GM23338 (cell line): ENCODE measurements at regions not wholly inside any gene's neighbourhood (a gene's known extent, or its start where the extent isn't known, plus 50 kb on each side); places are given as distances from the start of the nearest gene placed in this dataset.

Experiments used
- ATAC-seq: fragments of 200-7000 bp; cut with Tn5 transposase; 3 replicates; pipeline ENCODE4 v1.9.1; 2020
- DNase-seq: peaks from one replicate; pipeline ENCODE4 v3.0.0-alpha.2; 2015; ENCODE audit warnings: low spot score
- H2AFZ ChIP-seq: fragments of 200-600 bp; sonication (generic); 2 replicates; pipeline ENCODE4 v1.8.0; 2016; ENCODE audit warnings: antibody characterized with exemption, mild to moderate bottlenecking, moderate library complexity
- H3F3A ChIP-seq: fragments of 200-600 bp; sonication (generic); replicated peaks from 2 replicates; pipeline ENCODE4 v1.8.0; 2017; ENCODE audit warnings: antibody characterized with exemption, mixed run types, low read depth
- H3K27ac ChIP-seq: fragments of 200-600 bp; sonication (generic); 2 replicates; pipeline ENCODE4 v1.6.1; 2016; ENCODE audit warnings: low read depth
- H3K27me3 ChIP-seq: fragments of 200-600 bp; sonication (generic); 2 replicates; pipeline ENCODE4 v1.8.0; 2016; ENCODE audit warnings: mild to moderate bottlenecking, mixed run types, moderate library complexity; ENCODE audit not compliant: insufficient read depth
- H3K36me3 ChIP-seq: fragments of 200-600 bp; sonication (generic); 2 replicates; pipeline ENCODE4 v1.8.0; 2016; ENCODE audit warnings: mild to moderate bottlenecking; ENCODE audit not compliant: insufficient read depth
- H3K4me1 ChIP-seq: fragments of 200-600 bp; sonication (generic); 2 replicates; pipeline ENCODE4 v1.8.0; 2016; ENCODE audit warnings: mild to moderate bottlenecking, moderate library complexity; ENCODE audit not compliant: insufficient read depth
- H3K4me2 ChIP-seq: fragments of 200-600 bp; sonication (generic); 2 replicates; pipeline ENCODE4 v1.7.1; 2017; ENCODE audit warnings: mixed run types
- H3K4me3 ChIP-seq: fragments of 200-600 bp; sonication (generic); 2 replicates; pipeline ENCODE4 v1.6.1; 2016; ENCODE audit warnings: mixed run types
- H3K79me2 ChIP-seq: fragments of 200-600 bp; sonication (generic); replicated peaks from 2 replicates; pipeline ENCODE4 v1.8.0; 2017; ENCODE audit warnings: mild to moderate bottlenecking; ENCODE audit not compliant: insufficient read depth
- H3K9me2 ChIP-seq: fragments of 200-600 bp; sonication (generic); 2 replicates; pipeline ENCODE4 v1.8.0; 2017; ENCODE audit not compliant: insufficient read depth
- H4K20me1 ChIP-seq: fragments of 200-600 bp; sonication (generic); replicated peaks from 2 replicates; pipeline ENCODE4 v1.8.0; 2017; ENCODE audit warnings: mild to moderate bottlenecking; ENCODE audit not compliant: insufficient read depth
- H3K27ac Mint-ChIP-seq: 2 replicates; pipeline ENCODE4 v1.8.0; 2020; ENCODE audit warnings: inconsistent platforms, mild to moderate bottlenecking, moderate library complexity, mixed read lengths
- H3K27me3 Mint-ChIP-seq: 3 replicates; pipeline ENCODE4 v1.8.0; 2022; ENCODE audit warnings: low read depth, mild to moderate bottlenecking, moderate library complexity, mixed read lengths, inconsistent platforms; ENCODE audit not compliant: insufficient read depth, poor library complexity
- H3K36me3 Mint-ChIP-seq: 3 replicates; pipeline ENCODE4 v1.8.0; 2021; ENCODE audit warnings: low read depth, mild to moderate bottlenecking, inconsistent platforms, moderate library complexity, mixed read lengths
- H3K4me1 Mint-ChIP-seq: 3 replicates; pipeline ENCODE4 v1.8.0; 2020; ENCODE audit warnings: mild to moderate bottlenecking, inconsistent platforms, mixed read lengths
- H3K4me3 Mint-ChIP-seq: 3 replicates; pipeline ENCODE4 v1.8.0; 2021; ENCODE audit warnings: moderate library complexity, mild to moderate bottlenecking, inconsistent platforms, mixed read lengths
- H3K9me3 Mint-ChIP-seq: 3 replicates; pipeline ENCODE4 v1.8.0; 2020; ENCODE audit warnings: moderate library complexity, mild to moderate bottlenecking, inconsistent platforms, mixed read lengths
- CREB1 ChIP-seq: fragments of 250-450 bp; sonication (Bioruptor Pico); IDR thresholded peaks from 2 replicates; pipeline ENCODE4 v1.5.0; 2020; ENCODE audit warnings: low read depth, mild to moderate bottlenecking, moderate library complexity
- EZH2 ChIP-seq: fragments of 200-600 bp; sonication (generic); IDR thresholded peaks from one replicate; pipeline ENCODE4 v1.8.0; 2017; ENCODE audit warnings: antibody characterized with exemption, mild to moderate bottlenecking, low read depth; ENCODE audit not compliant: unreplicated experiment
- EZH2phosphoT487 ChIP-seq: fragments of 200-600 bp; sonication (generic); IDR thresholded peaks from one replicate; pipeline ENCODE4 v1.8.1; 2018; ENCODE audit warnings: antibody characterized with exemption; ENCODE audit not compliant: unreplicated experiment
- JUNB ChIP-seq: IDR thresholded peaks from one replicate; pipeline ENCODE4 v1.6.1; 2016; ENCODE audit warnings: antibody characterized with exemption; ENCODE audit not compliant: unreplicated experiment
- NANOG ChIP-seq: IDR thresholded peaks from 2 replicates; pipeline ENCODE4 v1.6.1; 2016; ENCODE audit warnings: antibody characterized with exemption, borderline replicate concordance
- POLR2AphosphoS5 ChIP-seq: IDR thresholded peaks from 2 replicates; pipeline ENCODE4 v1.6.1; 2016; ENCODE audit warnings: antibody characterized with exemption, low read depth
- STAT1 ChIP-seq: IDR thresholded peaks from one replicate; pipeline ENCODE4 v1.6.1; 2016; ENCODE audit warnings: antibody characterized with exemption; ENCODE audit not compliant: unreplicated experiment
- ZNF114 ChIP-seq: fragments of 250-450 bp; sonication (Bioruptor Pico); IDR thresholded peaks from 2 replicates; pipeline ENCODE4 v1.5.0; 2020; ENCODE audit warnings: mild to moderate bottlenecking, moderate library complexity
- ZNF331 ChIP-seq: fragments of 250-450 bp; sonication (Bioruptor Pico); IDR thresholded peaks from 2 replicates; pipeline ENCODE4 v1.5.0; 2020; ENCODE audit warnings: low read depth, mild to moderate bottlenecking, moderate library complexity
- TF ChIP-seq, protein P1 (sequence below): IDR thresholded peaks from 2 replicates; pipeline ENCODE4 v1.6.1; 2016; ENCODE audit warnings: antibody characterized with exemption
- TF ChIP-seq, protein P2 (sequence below), 2 experiments: fragments of 200-600 bp in 1 of 2; sonication (generic) in 1 of 2; conservative IDR thresholded peaks; 2 replicates each; pipeline versions ENCODE4 v1.5.1 to v1.6.1; 2016 to 2017; ENCODE audit warnings: antibody characterized with exemption in 2 of 2, low read depth in 2 of 2, mild to moderate bottlenecking in 2 of 2, moderate library complexity in 1 of 2
- TF ChIP-seq, protein P3 (sequence below): IDR thresholded peaks from one replicate; pipeline ENCODE4 v1.6.1; 2018; ENCODE audit warnings: antibody characterized with exemption; ENCODE audit not compliant: unreplicated experiment
- TF ChIP-seq, protein P4 (sequence below): fragments of 250-450 bp; sonication (Bioruptor Pico); IDR thresholded peaks from 2 replicates; pipeline ENCODE4 v1.5.0; 2020; ENCODE audit warnings: mild to moderate bottlenecking, moderate library complexity

DNA sequence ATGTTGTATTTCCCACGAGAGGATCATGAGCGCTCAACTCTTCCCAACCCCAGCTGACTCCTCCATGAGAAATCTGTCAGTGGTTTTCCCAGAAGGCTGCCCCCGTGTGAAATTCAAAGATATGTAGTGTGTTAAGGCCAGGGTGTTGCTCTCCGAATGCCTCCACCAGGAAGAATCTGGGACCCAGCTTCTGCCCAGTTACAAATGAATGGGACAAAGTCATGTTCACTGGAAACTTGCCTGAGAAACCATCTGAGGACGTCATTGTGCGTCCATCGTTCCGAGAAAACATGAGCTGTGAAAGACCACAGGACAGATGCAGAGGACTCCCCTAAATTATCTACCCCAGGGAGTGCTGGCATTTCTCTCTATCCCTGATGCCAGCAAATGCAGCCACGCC, 86.0 kb downstream of the AIPL1 start:
- no peaks in the 10 kb centered on the region for H3F3A ChIP-seq
- H3K27me3 ChIP-seq: no peaks in the 10 kb centered on the region
- TF ChIP-seq POLR2AphosphoS5 (no peak), EZH2phosphoT487 (no peak), NANOG (no peak), ZNF114 (CRISPR knock-in tag) (no peak), EZH2 (no peak), STAT1 (no peak), ZNF331 (CRISPR knock-in tag) (no peak), CREB1 (CRISPR knock-in tag) (no peak), JUNB (no peak)
- TF ChIP-seq, protein P1, sequence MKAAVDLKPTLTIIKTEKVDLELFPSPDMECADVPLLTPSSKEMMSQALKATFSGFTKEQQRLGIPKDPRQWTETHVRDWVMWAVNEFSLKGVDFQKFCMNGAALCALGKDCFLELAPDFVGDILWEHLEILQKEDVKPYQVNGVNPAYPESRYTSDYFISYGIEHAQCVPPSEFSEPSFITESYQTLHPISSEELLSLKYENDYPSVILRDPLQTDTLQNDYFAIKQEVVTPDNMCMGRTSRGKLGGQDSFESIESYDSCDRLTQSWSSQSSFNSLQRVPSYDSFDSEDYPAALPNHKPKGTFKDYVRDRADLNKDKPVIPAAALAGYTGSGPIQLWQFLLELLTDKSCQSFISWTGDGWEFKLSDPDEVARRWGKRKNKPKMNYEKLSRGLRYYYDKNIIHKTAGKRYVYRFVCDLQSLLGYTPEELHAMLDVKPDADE: no peak
- TF ChIP-seq, protein P2, sequence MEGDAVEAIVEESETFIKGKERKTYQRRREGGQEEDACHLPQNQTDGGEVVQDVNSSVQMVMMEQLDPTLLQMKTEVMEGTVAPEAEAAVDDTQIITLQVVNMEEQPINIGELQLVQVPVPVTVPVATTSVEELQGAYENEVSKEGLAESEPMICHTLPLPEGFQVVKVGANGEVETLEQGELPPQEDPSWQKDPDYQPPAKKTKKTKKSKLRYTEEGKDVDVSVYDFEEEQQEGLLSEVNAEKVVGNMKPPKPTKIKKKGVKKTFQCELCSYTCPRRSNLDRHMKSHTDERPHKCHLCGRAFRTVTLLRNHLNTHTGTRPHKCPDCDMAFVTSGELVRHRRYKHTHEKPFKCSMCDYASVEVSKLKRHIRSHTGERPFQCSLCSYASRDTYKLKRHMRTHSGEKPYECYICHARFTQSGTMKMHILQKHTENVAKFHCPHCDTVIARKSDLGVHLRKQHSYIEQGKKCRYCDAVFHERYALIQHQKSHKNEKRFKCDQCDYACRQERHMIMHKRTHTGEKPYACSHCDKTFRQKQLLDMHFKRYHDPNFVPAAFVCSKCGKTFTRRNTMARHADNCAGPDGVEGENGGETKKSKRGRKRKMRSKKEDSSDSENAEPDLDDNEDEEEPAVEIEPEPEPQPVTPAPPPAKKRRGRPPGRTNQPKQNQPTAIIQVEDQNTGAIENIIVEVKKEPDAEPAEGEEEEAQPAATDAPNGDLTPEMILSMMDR (conservative IDR thresholded peaks at IDR 0.05; ENCODE audit: low read depth in 2 of 2): no peak
- TF ChIP-seq, protein P3, sequence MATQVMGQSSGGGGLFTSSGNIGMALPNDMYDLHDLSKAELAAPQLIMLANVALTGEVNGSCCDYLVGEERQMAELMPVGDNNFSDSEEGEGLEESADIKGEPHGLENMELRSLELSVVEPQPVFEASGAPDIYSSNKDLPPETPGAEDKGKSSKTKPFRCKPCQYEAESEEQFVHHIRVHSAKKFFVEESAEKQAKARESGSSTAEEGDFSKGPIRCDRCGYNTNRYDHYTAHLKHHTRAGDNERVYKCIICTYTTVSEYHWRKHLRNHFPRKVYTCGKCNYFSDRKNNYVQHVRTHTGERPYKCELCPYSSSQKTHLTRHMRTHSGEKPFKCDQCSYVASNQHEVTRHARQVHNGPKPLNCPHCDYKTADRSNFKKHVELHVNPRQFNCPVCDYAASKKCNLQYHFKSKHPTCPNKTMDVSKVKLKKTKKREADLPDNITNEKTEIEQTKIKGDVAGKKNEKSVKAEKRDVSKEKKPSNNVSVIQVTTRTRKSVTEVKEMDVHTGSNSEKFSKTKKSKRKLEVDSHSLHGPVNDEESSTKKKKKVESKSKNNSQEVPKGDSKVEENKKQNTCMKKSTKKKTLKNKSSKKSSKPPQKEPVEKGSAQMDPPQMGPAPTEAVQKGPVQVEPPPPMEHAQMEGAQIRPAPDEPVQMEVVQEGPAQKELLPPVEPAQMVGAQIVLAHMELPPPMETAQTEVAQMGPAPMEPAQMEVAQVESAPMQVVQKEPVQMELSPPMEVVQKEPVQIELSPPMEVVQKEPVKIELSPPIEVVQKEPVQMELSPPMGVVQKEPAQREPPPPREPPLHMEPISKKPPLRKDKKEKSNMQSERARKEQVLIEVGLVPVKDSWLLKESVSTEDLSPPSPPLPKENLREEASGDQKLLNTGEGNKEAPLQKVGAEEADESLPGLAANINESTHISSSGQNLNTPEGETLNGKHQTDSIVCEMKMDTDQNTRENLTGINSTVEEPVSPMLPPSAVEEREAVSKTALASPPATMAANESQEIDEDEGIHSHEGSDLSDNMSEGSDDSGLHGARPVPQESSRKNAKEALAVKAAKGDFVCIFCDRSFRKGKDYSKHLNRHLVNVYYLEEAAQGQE: no peak
- TF ChIP-seq, protein P4, sequence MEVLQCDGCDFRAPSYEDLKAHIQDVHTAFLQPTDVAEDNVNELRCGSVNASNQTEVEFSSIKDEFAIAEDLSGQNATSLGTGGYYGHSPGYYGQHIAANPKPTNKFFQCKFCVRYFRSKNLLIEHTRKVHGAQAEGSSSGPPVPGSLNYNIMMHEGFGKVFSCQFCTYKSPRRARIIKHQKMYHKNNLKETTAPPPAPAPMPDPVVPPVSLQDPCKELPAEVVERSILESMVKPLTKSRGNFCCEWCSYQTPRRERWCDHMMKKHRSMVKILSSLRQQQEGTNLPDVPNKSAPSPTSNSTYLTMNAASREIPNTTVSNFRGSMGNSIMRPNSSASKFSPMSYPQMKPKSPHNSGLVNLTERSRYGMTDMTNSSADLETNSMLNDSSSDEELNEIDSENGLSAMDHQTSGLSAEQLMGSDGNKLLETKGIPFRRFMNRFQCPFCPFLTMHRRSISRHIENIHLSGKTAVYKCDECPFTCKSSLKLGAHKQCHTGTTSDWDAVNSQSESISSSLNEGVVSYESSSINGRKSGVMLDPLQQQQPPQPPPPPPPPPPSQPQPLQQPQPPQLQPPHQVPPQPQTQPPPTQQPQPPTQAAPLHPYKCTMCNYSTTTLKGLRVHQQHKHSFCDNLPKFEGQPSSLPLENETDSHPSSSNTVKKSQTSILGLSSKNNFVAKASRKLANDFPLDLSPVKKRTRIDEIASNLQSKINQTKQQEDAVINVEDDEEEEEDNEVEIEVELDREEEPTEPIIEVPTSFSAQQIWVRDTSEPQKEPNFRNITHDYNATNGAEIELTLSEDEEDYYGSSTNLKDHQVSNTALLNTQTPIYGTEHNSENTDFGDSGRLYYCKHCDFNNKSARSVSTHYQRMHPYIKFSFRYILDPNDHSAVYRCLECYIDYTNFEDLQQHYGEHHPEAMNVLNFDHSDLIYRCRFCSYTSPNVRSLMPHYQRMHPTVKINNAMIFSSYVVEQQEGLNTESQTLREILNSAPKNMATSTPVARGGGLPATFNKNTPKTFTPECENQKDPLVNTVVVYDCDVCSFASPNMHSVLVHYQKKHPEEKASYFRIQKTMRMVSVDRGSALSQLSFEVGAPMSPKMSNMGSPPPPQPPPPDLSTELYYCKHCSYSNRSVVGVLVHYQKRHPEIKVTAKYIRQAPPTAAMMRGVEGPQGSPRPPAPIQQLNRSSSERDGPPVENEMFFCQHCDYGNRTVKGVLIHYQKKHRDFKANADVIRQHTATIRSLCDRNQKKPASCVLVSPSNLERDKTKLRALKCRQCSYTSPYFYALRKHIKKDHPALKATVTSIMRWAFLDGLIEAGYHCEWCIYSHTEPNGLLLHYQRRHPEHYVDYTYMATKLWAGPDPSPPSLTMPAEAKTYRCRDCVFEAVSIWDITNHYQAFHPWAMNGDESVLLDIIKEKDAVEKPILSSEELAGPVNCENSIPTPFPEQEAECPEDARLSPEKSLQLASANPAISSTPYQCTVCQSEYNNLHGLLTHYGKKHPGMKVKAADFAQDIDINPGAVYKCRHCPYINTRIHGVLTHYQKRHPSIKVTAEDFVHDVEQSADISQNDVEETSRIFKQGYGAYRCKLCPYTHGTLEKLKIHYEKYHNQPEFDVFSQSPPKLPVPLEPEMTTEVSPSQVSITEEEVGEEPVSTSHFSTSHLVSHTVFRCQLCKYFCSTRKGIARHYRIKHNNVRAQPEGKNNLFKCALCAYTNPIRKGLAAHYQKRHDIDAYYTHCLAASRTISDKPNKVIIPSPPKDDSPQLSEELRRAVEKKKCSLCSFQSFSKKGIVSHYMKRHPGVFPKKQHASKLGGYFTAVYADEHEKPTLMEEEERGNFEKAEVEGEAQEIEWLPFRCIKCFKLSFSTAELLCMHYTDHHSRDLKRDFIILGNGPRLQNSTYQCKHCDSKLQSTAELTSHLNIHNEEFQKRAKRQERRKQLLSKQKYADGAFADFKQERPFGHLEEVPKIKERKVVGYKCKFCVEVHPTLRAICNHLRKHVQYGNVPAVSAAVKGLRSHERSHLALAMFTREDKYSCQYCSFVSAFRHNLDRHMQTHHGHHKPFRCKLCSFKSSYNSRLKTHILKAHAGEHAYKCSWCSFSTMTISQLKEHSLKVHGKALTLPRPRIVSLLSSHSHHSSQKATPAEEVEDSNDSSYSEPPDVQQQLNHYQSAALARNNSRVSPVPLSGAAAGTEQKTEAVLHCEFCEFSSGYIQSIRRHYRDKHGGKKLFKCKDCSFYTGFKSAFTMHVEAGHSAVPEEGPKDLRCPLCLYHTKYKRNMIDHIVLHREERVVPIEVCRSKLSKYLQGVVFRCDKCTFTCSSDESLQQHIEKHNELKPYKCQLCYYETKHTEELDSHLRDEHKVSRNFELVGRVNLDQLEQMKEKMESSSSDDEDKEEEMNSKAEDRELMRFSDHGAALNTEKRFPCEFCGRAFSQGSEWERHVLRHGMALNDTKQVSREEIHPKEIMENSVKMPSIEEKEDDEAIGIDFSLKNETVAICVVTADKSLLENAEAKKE (CRISPR knock-in tag): no peak
- Mint-ChIP-seq H3K9me3 (no peaks in the 10 kb centered on the region), H3K4me1 (peaks cover 4% of the 10 kb centered on the region; the same call in 1 of the 3 replicates), H3K27me3 (peaks cover 1% of the 10 kb centered on the region), H3K4me3 (no peak overlapping the region), H3K27ac (no peak overlapping the region), H3K36me3 (no peaks in the 10 kb centered on the region)
- ATAC-seq (no peak), DNase-seq (no peak)
- H3K4me3 ChIP-seq: no peak overlapping the region
- H3K27ac ChIP-seq: no peak overlapping the region
- no peaks in the 10 kb centered on the region for H3K36me3 ChIP-seq
- H3K79me2 ChIP-seq: no peaks in the 10 kb centered on the region
- H3K4me1 ChIP-seq: no peaks in the 10 kb centered on the region
- no peaks in the 10 kb centered on the region for H3K9me2 ChIP-seq
- H4K20me1 ChIP-seq: no peaks in the 10 kb centered on the region
- no peak overlapping the region for H3K4me2 ChIP-seq
- H2AFZ ChIP-seq: no peak overlapping the region
